Esophagus squamous epithelium (tissue), 5 donors: ENCODE measurements at regions not wholly inside any gene's neighbourhood (a gene's known extent, or its start where the extent isn't known, plus 50 kb on each side); places are given as distances from the start of the nearest gene placed in this dataset.

Experiments
- DNase-seq: peaks from one replicate; lab custom pipeline; 2025; lab: John Stamatoyannopoulos, UW
- H3K27ac ChIP-seq, 4 donors: fragments of 200-600 bp; sonication (generic); one replicate each; pipeline ENCODE4 v1.5.1; 2016 to 2019; ENCODE audit warnings: mild to moderate bottlenecking in 1 of 4
- H3K27me3 ChIP-seq, 4 donors: fragments of 200-600 bp; sonication (generic); 1 replicate in 3 of 4; 2 replicates in 1 of 4; pipeline versions ENCODE4 v1.5.1 to v1.6.0; 2017 to 2021; ENCODE audit warnings: antibody characterized with exemption in 1 of 4
- H3K36me3 ChIP-seq, 3 donors: fragments of 200-600 bp; sonication (generic); one replicate each; pipeline ENCODE4 v1.5.1; 2016 to 2019
- H3K4me1 ChIP-seq, 3 donors: fragments of 200-600 bp; sonication (generic); one replicate each; pipeline ENCODE4 v1.5.1; 2017 to 2019
- H3K4me3 ChIP-seq, 4 donors: fragments of 200-600 bp; sonication (generic); 1 replicate in 3 of 4; 2 replicates in 1 of 4; pipeline ENCODE4 v1.5.1; 2016 to 2019; ENCODE audit warnings: mild to moderate bottlenecking in 2 of 4, moderate library complexity in 1 of 4
- H3K9me3 ChIP-seq, 3 donors: fragments of 200-600 bp; sonication (generic); one replicate each; pipeline ENCODE4 v1.5.1; 2016 to 2019
- POLR2A ChIP-seq, 4 donors: fragments of 450-650 bp; IDR thresholded peaks; one replicate each; pipeline ENCODE4 v1.6.1; 2017; ENCODE audit warnings: antibody characterized with exemption in 4 of 4, mild to moderate bottlenecking in 4 of 4, moderate library complexity in 3 of 4
- WGBS, 2 donors: methylation state at CpG; one replicate each; pipeline ENCODE4 v1.1.5; 2018; 5-methylcytosine and 5-hydroxymethylcytosine counted together
- intact Hi-C: fragments of 100-400 bp; cut with DNase I; formaldehyde crosslinking; loops from one replicate; pipeline ENCODE4 v1.15.0; 2022
- TF ChIP-seq, protein P1 (sequence below), 6 experiments: fragments of 450-650 bp in 4 of 6; fragments of 200-600 bp in 2 of 6; sonication (generic) in 2 of 6; IDR thresholded peaks; one replicate each; pipeline ENCODE4 v1.5.1; 2016 to 2019; ENCODE audit warnings: antibody characterized with exemption in 6 of 6, mild to moderate bottlenecking in 4 of 6, moderate library complexity in 4 of 6
- donor health status: DM: yes; HTN: yes; CAD: no.

DNA sequence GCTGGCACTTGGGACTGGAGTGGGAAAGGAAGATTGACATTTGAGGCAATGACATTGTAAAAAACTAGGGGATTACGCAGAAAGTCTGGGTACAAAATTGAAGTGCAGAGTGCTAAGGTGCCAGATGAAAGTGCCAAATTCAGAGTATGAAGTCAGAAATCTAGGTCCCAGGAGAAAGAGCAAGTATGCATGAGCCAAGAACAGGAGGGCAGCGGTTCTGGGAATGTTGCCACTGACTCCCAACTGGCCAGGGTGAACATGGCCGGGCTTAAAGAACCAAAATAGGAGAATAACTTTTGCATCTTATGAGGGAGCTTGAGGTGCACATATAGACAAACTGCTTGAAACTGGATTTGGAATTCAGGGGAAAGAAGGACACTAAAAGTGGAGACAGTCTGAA lies 495.8 kb upstream of the KLF12 start:
- 70 to 73% methylated on average over 3 of the region's 3 CpGs for WGBS, 2 donors
- TF ChIP-seq, protein P1, sequence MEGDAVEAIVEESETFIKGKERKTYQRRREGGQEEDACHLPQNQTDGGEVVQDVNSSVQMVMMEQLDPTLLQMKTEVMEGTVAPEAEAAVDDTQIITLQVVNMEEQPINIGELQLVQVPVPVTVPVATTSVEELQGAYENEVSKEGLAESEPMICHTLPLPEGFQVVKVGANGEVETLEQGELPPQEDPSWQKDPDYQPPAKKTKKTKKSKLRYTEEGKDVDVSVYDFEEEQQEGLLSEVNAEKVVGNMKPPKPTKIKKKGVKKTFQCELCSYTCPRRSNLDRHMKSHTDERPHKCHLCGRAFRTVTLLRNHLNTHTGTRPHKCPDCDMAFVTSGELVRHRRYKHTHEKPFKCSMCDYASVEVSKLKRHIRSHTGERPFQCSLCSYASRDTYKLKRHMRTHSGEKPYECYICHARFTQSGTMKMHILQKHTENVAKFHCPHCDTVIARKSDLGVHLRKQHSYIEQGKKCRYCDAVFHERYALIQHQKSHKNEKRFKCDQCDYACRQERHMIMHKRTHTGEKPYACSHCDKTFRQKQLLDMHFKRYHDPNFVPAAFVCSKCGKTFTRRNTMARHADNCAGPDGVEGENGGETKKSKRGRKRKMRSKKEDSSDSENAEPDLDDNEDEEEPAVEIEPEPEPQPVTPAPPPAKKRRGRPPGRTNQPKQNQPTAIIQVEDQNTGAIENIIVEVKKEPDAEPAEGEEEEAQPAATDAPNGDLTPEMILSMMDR (IDR thresholded peaks at IDR 0.05): no peak
- no peak for TF ChIP-seq POLR2A (IDR thresholded peaks at IDR 0.05)
- DNase-seq: no peak
- intact Hi-C loops: no loop called here
- H3K27me3 ChIP-seq: no peaks in the 10 kb centered on the region
- no peaks in the 10 kb centered on the region for H3K9me3 ChIP-seq
- H3K27ac ChIP-seq: no peak overlapping the region
- H3K4me3 ChIP-seq: no peak overlapping the region
- no peaks in the 10 kb centered on the region for H3K36me3 ChIP-seq
- no peaks in the 10 kb centered on the region for H3K4me1 ChIP-seq

GRCh38 chr13:74625541-74625940 lies 491.3 kb upstream of the KLF12 start:
- Histone ChIP-seq H3K4me1 (no peaks in the 10 kb centered on the region), H3K9me3 (no peaks in the 10 kb centered on the region), H3K36me3 (no peaks in the 10 kb centered on the region), H3K27ac (no peak overlapping the region), H3K27me3 (no peaks in the 10 kb centered on the region), H3K4me3 (no peak overlapping the region)
- intact Hi-C loops: no loop called here
- no peak for DNase-seq
- TF ChIP-seq, protein P1 (IDR thresholded peaks at IDR 0.05): no peak
- no peak for TF ChIP-seq POLR2A (IDR thresholded peaks at IDR 0.05)
- WGBS, 2 donors: 58 to 72% methylated on average over 1 of the region's 1 CpG

DNA sequence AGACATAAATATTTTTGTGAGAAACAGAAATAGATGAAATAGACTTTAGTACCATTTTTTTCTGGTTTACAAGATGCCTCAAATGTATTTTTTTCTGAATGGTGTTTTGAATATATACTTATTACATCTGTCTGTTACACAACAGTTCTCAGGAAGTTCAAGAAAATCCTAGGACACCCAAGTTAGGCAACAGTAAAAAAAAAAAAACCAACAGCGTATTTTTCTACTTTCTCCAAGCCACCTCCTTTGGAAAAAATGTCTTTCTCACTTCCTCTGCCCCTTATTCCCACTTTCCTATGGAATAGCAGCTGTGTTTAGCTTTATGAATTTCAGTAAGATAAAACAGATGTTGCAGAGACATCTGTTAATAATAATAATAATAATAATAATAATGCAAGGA lies 489.6 kb upstream of the KLF12 start:
- Histone ChIP-seq H3K4me3 (no peak overlapping the region), H3K36me3 (no peaks in the 10 kb centered on the region), H3K27me3 (no peaks in the 10 kb centered on the region), H3K9me3 (no peaks in the 10 kb centered on the region), H3K27ac (no peak overlapping the region), H3K4me1 (no peaks in the 10 kb centered on the region)
- TF ChIP-seq, protein P1 (IDR thresholded peaks at IDR 0.05): no peak
- no peak for TF ChIP-seq POLR2A (IDR thresholded peaks at IDR 0.05)
- 59 to 70% methylated on average over 1 of the region's 1 CpG for WGBS, 2 donors
- intact Hi-C loops: no loop called here
- no peak for DNase-seq

- no peaks in the 10 kb centered on the region for H3K9me3 ChIP-seq
- no peak overlapping the region for H3K27ac ChIP-seq
- no peaks in the 10 kb centered on the region for H3K36me3 ChIP-seq
- no peak for TF ChIP-seq POLR2A (IDR thresholded peaks at IDR 0.05)
- TF ChIP-seq, protein P1 (IDR thresholded peaks at IDR 0.05): no peak
- no peak overlapping the region for H3K4me3 ChIP-seq
- no peaks in the 10 kb centered on the region for H3K4me1 ChIP-seq
- WGBS, 2 donors: 53 to 56% methylated on average over 1 of the region's 1 CpG
- DNase-seq: no peak
- intact Hi-C loops: no loop called here
- H3K27me3 ChIP-seq: no peaks in the 10 kb centered on the region
Observed at GRCh38 chr13:74622284-74622683, 488.1 kb upstream of the KLF12 start.

DNA sequence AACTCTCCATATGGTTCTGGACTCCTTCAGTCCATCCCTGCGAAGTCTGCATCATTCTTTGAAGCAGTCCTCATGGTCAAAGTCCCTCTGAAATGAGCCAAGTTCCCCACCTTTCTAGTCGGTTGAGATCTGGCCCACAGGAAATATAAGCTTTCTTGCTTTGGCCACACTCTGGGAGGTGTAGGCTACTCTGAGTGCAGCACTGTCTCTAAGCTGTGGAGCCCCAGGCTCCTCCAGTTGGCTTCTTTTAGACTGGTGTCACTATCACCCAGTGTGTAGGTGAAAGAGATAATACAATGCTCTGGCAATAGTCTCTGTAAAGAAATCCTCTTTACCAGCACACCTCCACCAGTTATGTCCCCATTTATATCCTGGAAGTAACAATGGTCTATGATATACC lies 486.5 kb upstream of the KLF12 start:
- no peak overlapping the region for H3K27ac ChIP-seq
- no peaks in the 10 kb centered on the region for H3K4me1 ChIP-seq
- DNase-seq: no peak
- TF ChIP-seq, protein P1 (IDR thresholded peaks at IDR 0.05): no peak
- TF ChIP-seq POLR2A (IDR thresholded peaks at IDR 0.05): no peak
- WGBS, 2 donors: 29 to 65% methylated on average over 1 to 2 of the region's 2 CpGs
- no peaks in the 10 kb centered on the region for H3K36me3 ChIP-seq
- intact Hi-C loops: no loop called here
- no peak overlapping the region for H3K4me3 ChIP-seq
- no peaks in the 10 kb centered on the region for H3K9me3 ChIP-seq
- H3K27me3 ChIP-seq: no peaks in the 10 kb centered on the region
